Liver (tissue), 8 donors: ENCODE measurements at regions not wholly inside any gene's neighbourhood (a gene's known extent, or its start where the extent isn't known, plus 50 kb on each side); places are given as distances from the start of the nearest gene placed in this dataset.

Experiments
- DNase-seq: peaks from one replicate; pipeline ENCODE4 v3.0.0-alpha.2; 2017; ENCODE audit warnings: low spot score
- H3K27ac ChIP-seq, 2 donors: one replicate each; pipeline ENCODE4 v1.7.0; 2013; ENCODE audit warnings: inconsistent platforms in 2 of 2, low read length in 2 of 2, control low read depth in 1 of 2, low read depth in 1 of 2, mild to moderate bottlenecking in 1 of 2
- H3K27me3 ChIP-seq, 4 donors: one replicate each; pipeline versions ENCODE4 v1.6.1 to v1.7.0; 2013; ENCODE audit warnings: low read length in 3 of 4, inconsistent platforms in 1 of 4, mild to moderate bottlenecking in 1 of 4, moderate library complexity in 1 of 4; ENCODE audit not compliant: control insufficient read depth in 4 of 4, insufficient read depth in 4 of 4
- H3K36me3 ChIP-seq, 4 donors: one replicate each; pipeline versions ENCODE4 v1.6.1 to v1.7.0; 2013; ENCODE audit warnings: low read length in 3 of 4, mild to moderate bottlenecking in 3 of 4, low read depth in 1 of 4, moderate library complexity in 1 of 4; ENCODE audit not compliant: control insufficient read depth in 4 of 4, insufficient read depth in 3 of 4
- H3K4me1 ChIP-seq, 4 donors: one replicate each; pipeline versions ENCODE4 v1.6.1 to v1.7.0; 2013; ENCODE audit warnings: low read length in 3 of 4, mild to moderate bottlenecking in 3 of 4, moderate library complexity in 1 of 4; ENCODE audit not compliant: control insufficient read depth in 4 of 4, insufficient read depth in 4 of 4
- H3K4me3 ChIP-seq, 3 donors: one replicate each; pipeline versions ENCODE4 v1.6.1 to v1.7.0; 2013; ENCODE audit warnings: low read length in 3 of 3, control low read depth in 1 of 3, low read depth in 1 of 3, mild to moderate bottlenecking in 1 of 3
- H3K9ac ChIP-seq, 2 donors: one replicate each; pipeline ENCODE4 v1.7.0; 2013; ENCODE audit warnings: low read length in 2 of 2, mild to moderate bottlenecking in 2 of 2, moderate library complexity in 2 of 2, control low read depth in 1 of 2, low read depth in 1 of 2
- H3K9me3 ChIP-seq, 4 donors: one replicate each; pipeline versions ENCODE4 v1.6.1 to v1.7.0; 2013; ENCODE audit warnings: low read length in 3 of 4; ENCODE audit not compliant: control insufficient read depth in 4 of 4
- CTCF ChIP-seq: fragments of 150-350 bp; IDR thresholded peaks from 2 replicates; pipeline ENCODE4 v1.5.1; 2017; ENCODE audit warnings: improper control_type of control experiment, low read depth, low read length; ENCODE audit not compliant: missing input control
- EGR1 ChIP-seq, 2 donors: IDR thresholded peaks; 2 replicates each; pipeline ENCODE4 v1.6.1; 2016 to 2018; ENCODE audit warnings: antibody characterized with exemption in 2 of 2, low read depth in 2 of 2
- FOXA1 ChIP-seq: IDR thresholded peaks from 2 replicates; pipeline ENCODE4 v1.6.1; 2016; ENCODE audit warnings: antibody characterized with exemption
- FOXA2 ChIP-seq: IDR thresholded peaks from 2 replicates; pipeline ENCODE4 v1.6.1; 2016; ENCODE audit warnings: antibody characterized with exemption
- GABPA ChIP-seq, 2 donors: IDR thresholded peaks in 1 of 2; conservative IDR thresholded peaks in 1 of 2; 2 replicates each; pipeline ENCODE4 v1.6.1; 2016; ENCODE audit warnings: antibody characterized with exemption in 2 of 2, mild to moderate bottlenecking in 1 of 2, moderate library complexity in 1 of 2
- HNF4A ChIP-seq, 2 donors: conservative IDR thresholded peaks; 2 replicates each; pipeline ENCODE4 v1.6.1; 2016; ENCODE audit warnings: antibody characterized with exemption in 2 of 2, mild to moderate bottlenecking in 2 of 2
- HNF4G ChIP-seq: IDR thresholded peaks from 2 replicates; pipeline ENCODE4 v1.6.1; 2016; ENCODE audit warnings: antibody characterized with exemption
- JUND ChIP-seq, 2 donors: IDR thresholded peaks; 2 replicates each; pipeline ENCODE4 v1.6.1; 2016; ENCODE audit warnings: antibody characterized with exemption in 2 of 2
- NR2F2 ChIP-seq: IDR thresholded peaks from 2 replicates; pipeline ENCODE4 v1.6.1; 2016; ENCODE audit warnings: antibody characterized with exemption
- RAD21 ChIP-seq, 2 donors: IDR thresholded peaks; 2 replicates each; pipeline ENCODE4 v1.6.1; 2016; ENCODE audit warnings: antibody characterized with exemption in 2 of 2, mild to moderate bottlenecking in 2 of 2
- REST ChIP-seq: IDR thresholded peaks from 2 replicates; pipeline ENCODE4 v1.6.1; 2016; ENCODE audit warnings: antibody characterized with exemption, mild to moderate bottlenecking
- RXRA ChIP-seq, 2 donors: IDR thresholded peaks; 2 replicates each; pipeline ENCODE4 v1.6.1; 2017 to 2018; ENCODE audit warnings: antibody characterized with exemption in 2 of 2, mild to moderate bottlenecking in 1 of 2
- SP1 ChIP-seq: IDR thresholded peaks from 2 replicates; pipeline ENCODE4 v1.6.1; 2018; ENCODE audit warnings: antibody characterized with exemption, mild to moderate bottlenecking
- TAF1 ChIP-seq: conservative IDR thresholded peaks from 2 replicates; pipeline ENCODE4 v1.6.1; 2016; ENCODE audit warnings: antibody characterized with exemption, mild to moderate bottlenecking
- YY1 ChIP-seq: IDR thresholded peaks from 2 replicates; pipeline ENCODE4 v1.6.1; 2016; ENCODE audit warnings: antibody characterized with exemption, mild to moderate bottlenecking
- ZBTB33 ChIP-seq: IDR thresholded peaks from 2 replicates; pipeline ENCODE4 v1.6.1; 2016; ENCODE audit warnings: antibody characterized with exemption
- WGBS: extraction: QIAGEN DNeasy Blood & Tissue Kit; methylation state at CpG from one replicate; pipeline ENCODE4 v1.1.7; 2013; 5-methylcytosine and 5-hydroxymethylcytosine counted together
- TF ChIP-seq, protein P1 (sequence below): IDR thresholded peaks from 2 replicates; pipeline ENCODE4 v1.6.1; 2016; ENCODE audit warnings: antibody characterized with exemption
- TF ChIP-seq, protein P2 (sequence below): IDR thresholded peaks from 2 replicates; pipeline ENCODE4 v1.6.1; 2016; ENCODE audit warnings: antibody characterized with exemption
- donor health status: healthy.
- donor health status: healthy.
- donor health status: healthy.
- donor health status: healthy.
- donor health status: healthy.

GRCh38 chr14:76662580-76662979 is 98.7 kb upstream of the VASH1 start:
- no peaks in the 10 kb centered on the region for H3K27me3 ChIP-seq
- no peak overlapping the region for H3K9ac ChIP-seq
- H3K9me3 ChIP-seq = peaks cover 0 to 10% (median 3%) of the 10 kb centered on the region in 4 donors
- no peaks in the 10 kb centered on the region for H3K36me3 ChIP-seq
- WGBS = 94% methylated on average over 4 of the region's 4 CpGs
- no peak for TF ChIP-seq FOXA1
- no peak for TF ChIP-seq JUND (IDR thresholded peaks at IDR 0.05)
- TF ChIP-seq ZBTB33 = no peak
- TF ChIP-seq HNF4G = no peak
- TF ChIP-seq SP1 = no peak
- no peak for TF ChIP-seq YY1
- no peak for TF ChIP-seq RAD21 (IDR thresholded peaks at IDR 0.05)
- no peak for TF ChIP-seq RXRA (IDR thresholded peaks at IDR 0.05)
- no peak for TF ChIP-seq GABPA (IDR thresholded peaks at IDR 0.05 in 1 of 2, conservative IDR thresholded peaks at IDR 0.05 in 1 of 2)
- TF ChIP-seq FOXA2 = no peak
- no peak for TF ChIP-seq TAF1
- TF ChIP-seq, protein P1, sequence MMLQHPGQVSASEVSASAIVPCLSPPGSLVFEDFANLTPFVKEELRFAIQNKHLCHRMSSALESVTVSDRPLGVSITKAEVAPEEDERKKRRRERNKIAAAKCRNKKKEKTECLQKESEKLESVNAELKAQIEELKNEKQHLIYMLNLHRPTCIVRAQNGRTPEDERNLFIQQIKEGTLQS = no peak
- TF ChIP-seq REST = no peak
- no peak for TF ChIP-seq NR2F2
- H3K4me1 ChIP-seq = no peaks in the 10 kb centered on the region
- no peak overlapping the region for H3K27ac ChIP-seq
- no peak overlapping the region for H3K4me3 ChIP-seq
- DNase-seq = no peak

DNA sequence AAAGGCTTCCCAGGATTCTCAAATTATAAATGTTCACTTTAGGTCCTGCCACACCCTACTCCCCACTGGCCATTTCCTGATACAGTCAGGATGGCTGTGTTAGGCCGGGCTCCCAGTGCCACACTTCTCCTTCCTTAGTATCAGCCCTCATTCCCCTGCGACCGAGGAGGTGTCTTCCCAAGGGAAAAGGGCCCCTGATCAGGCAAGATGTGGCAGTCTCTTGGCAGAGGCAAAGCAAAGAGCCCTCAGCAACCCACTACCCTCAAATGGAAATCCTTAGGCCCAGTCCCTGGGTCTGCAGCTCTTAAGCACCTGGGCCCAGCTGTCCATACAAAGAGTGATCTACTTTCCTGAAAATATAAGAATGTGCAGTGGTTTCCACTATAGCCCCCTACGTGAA is 96.5 kb upstream of the VASH1 start:
- no peak for TF ChIP-seq HNF4G
- no peak for TF ChIP-seq JUND (IDR thresholded peaks at IDR 0.05)
- TF ChIP-seq, protein P1 = no peak
- no peak for TF ChIP-seq REST
- TF ChIP-seq CTCF = no peak
- TF ChIP-seq HNF4A (conservative IDR thresholded peaks at IDR 0.05) = no peak
- no peak for TF ChIP-seq TAF1
- TF ChIP-seq EGR1 (IDR thresholded peaks at IDR 0.05; ENCODE audit: low read depth in 2 of 2) = no peak
- no peak for TF ChIP-seq RXRA (IDR thresholded peaks at IDR 0.05)
- TF ChIP-seq GABPA (IDR thresholded peaks at IDR 0.05 in 1 of 2, conservative IDR thresholded peaks at IDR 0.05 in 1 of 2) = no peak
- no peak for TF ChIP-seq NR2F2
- no peak for TF ChIP-seq SP1
- TF ChIP-seq, protein P2, sequence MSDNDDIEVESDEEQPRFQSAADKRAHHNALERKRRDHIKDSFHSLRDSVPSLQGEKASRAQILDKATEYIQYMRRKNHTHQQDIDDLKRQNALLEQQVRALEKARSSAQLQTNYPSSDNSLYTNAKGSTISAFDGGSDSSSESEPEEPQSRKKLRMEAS = no peak
- TF ChIP-seq FOXA1 = no peak
- TF ChIP-seq ZBTB33 = no peak
- TF ChIP-seq FOXA2 = no peak
- 85% methylated on average over 4 of the region's 4 CpGs for WGBS

More for the DNA sequence above, 96.5 kb upstream of the VASH1 start:
- Histone ChIP-seq H3K27ac (no peak overlapping the region), H3K4me1 (no peaks in the 10 kb centered on the region), H3K9ac (no peak overlapping the region), H3K27me3 (no peaks in the 10 kb centered on the region), H3K36me3 (no peaks in the 10 kb centered on the region), H3K4me3 (no peak overlapping the region), H3K9me3 (peaks cover 0 to 5% (median 0%) of the 10 kb centered on the region in 4 donors)
- DNase-seq = no peak
